CD14-positive monocyte (primary cell): ENCODE measurements at regions not wholly inside any gene's neighbourhood (a gene's known extent, or its start where the extent isn't known, plus 50 kb on each side); places are given as distances from the start of the nearest gene placed in this dataset.

ENCODE experiments used
- DNase-seq, 3 donors: peaks; one replicate each; pipeline ENCODE4 v3.0.0-alpha.2; 2011 to 2022
- H2AFZ ChIP-seq: 2 replicates; pipeline ENCODE4 v1.6.0; 2012; ENCODE audit warnings: mild to moderate bottlenecking, low read depth, low read length, inconsistent platforms; ENCODE audit not compliant: insufficient read depth, poor library complexity, severe bottlenecking
- H3K27ac ChIP-seq, 2 donors: 1 replicate in 1 of 2; 2 replicates in 1 of 2; pipeline ENCODE4 v1.5.1; 2012 to 2013; ENCODE audit warnings: low read length in 2 of 2, control low read depth in 1 of 2, inconsistent platforms in 1 of 2, low read depth in 1 of 2, mild to moderate bottlenecking in 1 of 2
- H3K27me3 ChIP-seq, 2 donors: one replicate each; pipeline versions ENCODE4 v1.6.0 to v1.6.1; 2011 to 2013; ENCODE audit warnings: low read length in 2 of 2; ENCODE audit not compliant: control insufficient read depth in 2 of 2, insufficient read depth in 2 of 2
- H3K36me3 ChIP-seq, 2 donors: replicated peaks in 1 of 2; 1 replicate in 1 of 2; 2 replicates in 1 of 2; pipeline versions ENCODE4 v1.5.1 to v1.6.1; 2012 to 2013; ENCODE audit warnings: low read length in 2 of 2, control low read depth in 1 of 2, inconsistent platforms in 1 of 2, mild to moderate bottlenecking in 1 of 2; ENCODE audit not compliant: insufficient read depth in 2 of 2, control insufficient read depth in 1 of 2
- H3K4me1 ChIP-seq, 2 donors: 1 replicate in 1 of 2; 2 replicates in 1 of 2; pipeline versions ENCODE4 v1.5.1 to v1.6.1; 2012 to 2013; ENCODE audit warnings: low read length in 2 of 2, control low read depth in 1 of 2, inconsistent platforms in 1 of 2, mild to moderate bottlenecking in 1 of 2, moderate library complexity in 1 of 2; ENCODE audit not compliant: insufficient read depth in 2 of 2, control insufficient read depth in 1 of 2
- H3K4me2 ChIP-seq: replicated peaks from 2 replicates; pipeline ENCODE3; 2012; ENCODE audit warnings: low read length, moderate library complexity, mild to moderate bottlenecking; ENCODE audit not compliant: poor library complexity, severe bottlenecking; ENCODE audit errors: extremely low read depth
- H3K4me3 ChIP-seq, 3 experiments: fragments of 200-600 bp in 1 of 3; sonication (generic) in 1 of 3; replicated peaks in 1 of 3; 1 replicate in 2 of 3; 2 replicates in 1 of 3; pipeline ENCODE4 v1.5.1; 2011 to 2013; ENCODE audit warnings: low read length in 3 of 3, mild to moderate bottlenecking in 3 of 3, control low read depth in 2 of 3, low read depth in 2 of 3, inconsistent platforms in 1 of 3, moderate library complexity in 1 of 3
- H3K79me2 ChIP-seq: 2 replicates; pipeline ENCODE4 v1.6.0; 2012; ENCODE audit warnings: mild to moderate bottlenecking, control low read depth, inconsistent platforms, low read length, moderate library complexity; ENCODE audit not compliant: insufficient read depth
- H3K9ac ChIP-seq: 2 replicates; pipeline ENCODE4 v1.6.0; 2017; ENCODE audit warnings: low read length, mild to moderate bottlenecking; ENCODE audit not compliant: insufficient read depth, poor library complexity, severe bottlenecking
- H3K9me3 ChIP-seq, 2 donors: replicated peaks in 1 of 2; 1 replicate in 1 of 2; 2 replicates in 1 of 2; pipeline versions ENCODE4 v1.5.1 to v1.6.1; 2012 to 2013; ENCODE audit warnings: low read length in 2 of 2, control low read depth in 1 of 2; ENCODE audit not compliant: control insufficient read depth in 1 of 2, insufficient read depth in 1 of 2
- H4K20me1 ChIP-seq: 2 replicates; pipeline ENCODE4 v1.6.0; 2012; ENCODE audit warnings: mild to moderate bottlenecking, low read length, control low read depth, moderate library complexity; ENCODE audit not compliant: insufficient read depth
- H3K27ac Mint-ChIP-seq, 7 donors: one replicate each; pipeline ENCODE4 v1.8.0; 2020; ENCODE audit warnings: mild to moderate bottlenecking in 7 of 7, mixed read lengths in 7 of 7, moderate library complexity in 6 of 7, inconsistent platforms in 2 of 7
- H3K27me3 Mint-ChIP-seq, 3 donors: one replicate each; pipeline ENCODE4 v1.8.0; 2021 to 2022; ENCODE audit warnings: low read depth in 3 of 3, mild to moderate bottlenecking in 3 of 3, mixed read lengths in 3 of 3, moderate library complexity in 3 of 3, inconsistent platforms in 1 of 3
- H3K36me3 Mint-ChIP-seq, 2 donors: one replicate each; pipeline ENCODE4 v1.8.0; 2020; ENCODE audit warnings: mixed read lengths in 2 of 2, inconsistent platforms in 1 of 2, mild to moderate bottlenecking in 1 of 2
- H3K4me1 Mint-ChIP-seq: one replicate; pipeline ENCODE4 v1.8.0; 2020; ENCODE audit warnings: mild to moderate bottlenecking, mixed read lengths
- H3K4me3 Mint-ChIP-seq, 2 donors: one replicate each; pipeline ENCODE4 v1.8.0; 2020; ENCODE audit warnings: mild to moderate bottlenecking in 2 of 2, mixed read lengths in 2 of 2, moderate library complexity in 1 of 2
- H3K9me3 Mint-ChIP-seq, 7 donors: one replicate each; pipeline ENCODE4 v1.8.0; 2020 to 2022; ENCODE audit warnings: mixed read lengths in 7 of 7, mild to moderate bottlenecking in 6 of 7, moderate library complexity in 6 of 7, inconsistent platforms in 2 of 7
- WGBS: methylation state at CpG from one replicate; pipeline ENCODE4 v1.1.5; 2013; ENCODE audit warnings: missing lambda C conversion rate; ENCODE audit not compliant: insufficient coverage; 5-methylcytosine and 5-hydroxymethylcytosine counted together
- intact Hi-C, 2 donors: fragments of 100-400 bp; cut with micrococcal nuclease; formaldehyde crosslinking; loops; one replicate each; pipeline versions ENCODE4 v1.15.0 to v1.15.1; 2023
- TF ChIP-seq, protein P1 (sequence below): fragments of 200-600 bp; IDR thresholded peaks from one replicate; pipeline ENCODE4 v1.8.0; 2022; ENCODE audit warnings: antibody characterized with exemption, mild to moderate bottlenecking

GRCh38 chr1:214228976-214229375 lies 52.0 kb upstream of the SMYD2 start:
- Histone ChIP-seq H3K4me2 (no peak overlapping the region), H3K36me3 (no peaks in the 10 kb centered on the region), H3K4me3 (no peak overlapping the region), H3K9ac (no peak overlapping the region), H4K20me1 (no peaks in the 10 kb centered on the region), H3K4me1 (peaks cover 0 to 6% of the 10 kb centered on the region in 2 donors), H3K79me2 (no peaks in the 10 kb centered on the region), H3K9me3 (no peaks in the 10 kb centered on the region), H2AFZ (no peak overlapping the region), H3K27ac (no peak overlapping the region), H3K27me3 (no peaks in the 10 kb centered on the region)
- TF ChIP-seq, protein P1, sequence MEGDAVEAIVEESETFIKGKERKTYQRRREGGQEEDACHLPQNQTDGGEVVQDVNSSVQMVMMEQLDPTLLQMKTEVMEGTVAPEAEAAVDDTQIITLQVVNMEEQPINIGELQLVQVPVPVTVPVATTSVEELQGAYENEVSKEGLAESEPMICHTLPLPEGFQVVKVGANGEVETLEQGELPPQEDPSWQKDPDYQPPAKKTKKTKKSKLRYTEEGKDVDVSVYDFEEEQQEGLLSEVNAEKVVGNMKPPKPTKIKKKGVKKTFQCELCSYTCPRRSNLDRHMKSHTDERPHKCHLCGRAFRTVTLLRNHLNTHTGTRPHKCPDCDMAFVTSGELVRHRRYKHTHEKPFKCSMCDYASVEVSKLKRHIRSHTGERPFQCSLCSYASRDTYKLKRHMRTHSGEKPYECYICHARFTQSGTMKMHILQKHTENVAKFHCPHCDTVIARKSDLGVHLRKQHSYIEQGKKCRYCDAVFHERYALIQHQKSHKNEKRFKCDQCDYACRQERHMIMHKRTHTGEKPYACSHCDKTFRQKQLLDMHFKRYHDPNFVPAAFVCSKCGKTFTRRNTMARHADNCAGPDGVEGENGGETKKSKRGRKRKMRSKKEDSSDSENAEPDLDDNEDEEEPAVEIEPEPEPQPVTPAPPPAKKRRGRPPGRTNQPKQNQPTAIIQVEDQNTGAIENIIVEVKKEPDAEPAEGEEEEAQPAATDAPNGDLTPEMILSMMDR = no peak
- Mint-ChIP-seq H3K27ac (no peak overlapping the region), H3K36me3 (no peaks in the 10 kb centered on the region), H3K27me3 (peaks cover 0 to 14% (median 2%) of the 10 kb centered on the region in 3 donors), H3K4me3 (no peak overlapping the region), H3K4me1 (peaks cover 12% of the 10 kb centered on the region), H3K9me3 (no peaks in the 10 kb centered on the region)
- no CpG with 5 or more reads among the region's 3 CpGs for WGBS
- intact Hi-C loops = no loop called here
- DNase-seq = no peak

DNA sequence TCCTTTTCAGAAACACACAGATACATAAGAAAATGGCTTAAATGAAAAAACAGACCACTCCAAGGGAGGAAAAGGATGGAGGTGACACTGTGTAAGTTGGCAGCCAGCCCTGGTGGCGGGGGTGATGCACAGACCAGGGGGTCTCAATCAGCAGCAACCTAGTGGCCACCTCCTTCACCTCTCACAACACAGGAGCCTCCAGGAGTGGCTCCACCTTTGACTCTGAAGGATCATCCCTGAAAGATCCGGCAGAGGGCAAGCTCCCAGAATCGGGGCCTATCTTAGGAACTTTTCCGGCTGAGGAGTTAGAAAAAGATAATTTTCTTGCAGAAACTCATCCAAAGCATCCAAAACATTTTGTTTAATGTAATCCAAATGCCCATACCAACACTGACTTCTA lies 51.2 kb upstream of the SMYD2 start:
- intact Hi-C loops = no loop called here
- WGBS = no CpG with 5 or more reads among the region's 4 CpGs
- peaks cover 0 to 12% (median 2%) of the 10 kb centered on the region in 3 donors for H3K27me3 Mint-ChIP-seq

More for the DNA sequence above, 51.2 kb upstream of the SMYD2 start:
- H3K27me3 ChIP-seq = no peaks in the 10 kb centered on the region
- TF ChIP-seq, protein P1 = no peak
- Mint-ChIP-seq H3K36me3 (no peaks in the 10 kb centered on the region), H3K4me3 (no peak overlapping the region), H3K4me1 (peaks cover 5% of the 10 kb centered on the region), H3K27ac (no peak overlapping the region), H3K9me3 (no peaks in the 10 kb centered on the region)
- H3K36me3 ChIP-seq = no peaks in the 10 kb centered on the region
- H3K79me2 ChIP-seq = no peaks in the 10 kb centered on the region
- no peaks in the 10 kb centered on the region for H3K9me3 ChIP-seq
- no peaks in the 10 kb centered on the region for H4K20me1 ChIP-seq
- no peak overlapping the region for H3K4me3 ChIP-seq
- H2AFZ ChIP-seq = no peak overlapping the region
- no peak overlapping the region for H3K27ac ChIP-seq
- no peaks in the 10 kb centered on the region for H3K4me1 ChIP-seq
- H3K4me2 ChIP-seq = no peak overlapping the region
- no peak for DNase-seq
- H3K9ac ChIP-seq = no peak overlapping the region
